HG03342 (cell line): ENCODE measurements at regions not wholly inside any gene's neighbourhood (a gene's known extent, or its start where the extent isn't known, plus 50 kb on each side); places are given as distances from the start of the nearest gene placed in this dataset.

Experiments
- ATAC-seq: cut with Tn5 transposase; IDR thresholded peaks from one replicate; pipeline ENCODE4 v1.9.1; 2021; ENCODE audit warnings: mild to moderate bottlenecking, moderate library complexity; ENCODE audit not compliant: unreplicated experiment

- ATAC-seq: no peak
These were observed 136.5 kb upstream of the CCND2 start for GRCh38 chr12:4137015-4137414.

- peak; percentile 63 for ATAC-seq
These were observed 137.5 kb upstream of the CCND2 start for GRCh38 chr12:4135919-4136605.

GRCh38 chr12:4134448-4135263 is 138.9 kb upstream of the CCND2 start:
- no peak for ATAC-seq

- ATAC-seq: no peak
These were observed 139.7 kb upstream of the CCND2 start for GRCh38 chr12:4133636-4134447.

- ATAC-seq: no peak
These were observed 140.5 kb upstream of the CCND2 start for GRCh38 chr12:4133029-4133428.

- no peak for ATAC-seq
These were observed 152.0 kb upstream of the CCND2 start for GRCh38 chr12:4121506-4122020.

GRCh38 chr12:4120316-4120917 is 153.1 kb upstream of the CCND2 start:
- no peak for ATAC-seq

- ATAC-seq: peak; percentile 79
These were observed 154.3 kb upstream of the CCND2 start for GRCh38 chr12:4119157-4119761.

- ATAC-seq: no peak
These were observed 154.9 kb upstream of the CCND2 start for GRCh38 chr12:4118601-4119156.

GRCh38 chr12:4118017-4118510 is 155.5 kb upstream of the CCND2 start:
- peak; percentile 37 for ATAC-seq

- no peak for ATAC-seq
These were observed 156.1 kb upstream of the CCND2 start for GRCh38 chr12:4117386-4118016.

- ATAC-seq: no peak
These were observed 157.1 kb upstream of the CCND2 start for GRCh38 chr12:4116251-4117111.

GRCh38 chr12:4115570-4115969 is 158.0 kb upstream of the CCND2 start:
- no peak for ATAC-seq

- no peak for ATAC-seq
These were observed 158.6 kb upstream of the CCND2 start for GRCh38 chr12:4114986-4115385.

- ATAC-seq: no peak
These were observed 160.7 kb upstream of the CCND2 start for GRCh38 chr12:4112734-4113325.

GRCh38 chr12:4112290-4112689 is 161.3 kb upstream of the CCND2 start:
- ATAC-seq: no peak

- ATAC-seq: no peak
These were observed 162.6 kb upstream of the CCND2 start for GRCh38 chr12:4111010-4111409.

GRCh38 chr12:4109826-4110225 is 163.7 kb upstream of the CCND2 start:
- no peak for ATAC-seq
